Hematopoietic multipotent progenitor cell treated with erythropoietin and hydrocortisone succinate and interleukin-3 and kit ligand, for 15 days (in vitro differentiated cells): ENCODE measurements at regions not wholly inside any gene's neighbourhood (a gene's known extent, or its start where the extent isn't known, plus 50 kb on each side); places are given as distances from the start of the nearest gene placed in this dataset.

Experiments used
- DNase-seq: peaks from one replicate; pipeline ENCODE4 v3.0.0-alpha.2; 2015; ENCODE audit warnings: low spot score

DNA sequence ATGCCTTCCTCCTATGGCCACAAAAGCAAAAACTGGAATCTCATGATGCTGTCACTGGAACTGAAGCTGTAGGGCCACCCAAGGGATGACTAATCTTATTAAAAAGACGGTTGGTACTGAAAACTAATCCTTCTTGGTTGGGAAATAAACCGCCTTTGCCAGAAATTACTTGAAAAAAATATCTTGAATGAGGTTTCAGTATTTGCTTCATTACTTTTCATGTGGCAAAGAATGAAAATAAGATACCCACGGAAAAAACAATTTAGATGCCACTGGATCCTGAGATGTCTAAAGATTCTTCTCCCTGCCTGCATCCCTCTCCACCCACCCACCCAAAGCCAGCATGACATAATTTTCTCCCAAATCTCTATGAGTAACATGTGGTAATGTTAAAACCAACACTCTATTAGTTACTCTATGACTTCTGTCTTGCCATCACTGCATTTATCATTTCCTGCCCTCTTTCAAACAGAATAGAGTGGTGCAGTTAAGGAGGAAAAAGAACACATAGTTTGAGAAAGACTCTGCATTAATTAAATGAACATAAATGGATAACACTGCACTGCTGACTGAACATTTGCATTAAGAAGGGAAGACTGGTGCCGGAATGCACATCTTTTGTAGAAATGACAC is 111.8 kb upstream of the DPH6 start:
- DNase-seq: no peak

DNA sequence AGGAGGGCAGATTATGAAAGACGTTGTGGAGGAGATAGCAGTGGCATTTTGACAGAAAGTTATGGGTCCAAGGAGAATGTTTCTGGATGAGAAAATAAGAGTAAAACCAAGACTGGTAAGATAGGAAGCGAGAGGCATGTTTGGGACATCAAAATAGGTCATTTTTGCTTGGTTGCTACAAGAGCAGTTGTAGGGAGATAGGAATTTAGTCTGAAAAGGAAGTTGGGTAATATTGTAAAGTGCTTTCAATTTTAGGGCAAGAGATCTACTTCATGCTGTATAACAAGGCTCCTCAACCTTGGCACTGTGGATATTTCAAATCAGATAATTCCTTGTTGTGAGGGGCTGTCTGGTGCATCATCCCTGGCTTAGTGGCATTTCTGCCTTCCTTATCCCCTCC is 118.0 kb upstream of the DPH6 start:
- DNase-seq: no peak

DNA sequence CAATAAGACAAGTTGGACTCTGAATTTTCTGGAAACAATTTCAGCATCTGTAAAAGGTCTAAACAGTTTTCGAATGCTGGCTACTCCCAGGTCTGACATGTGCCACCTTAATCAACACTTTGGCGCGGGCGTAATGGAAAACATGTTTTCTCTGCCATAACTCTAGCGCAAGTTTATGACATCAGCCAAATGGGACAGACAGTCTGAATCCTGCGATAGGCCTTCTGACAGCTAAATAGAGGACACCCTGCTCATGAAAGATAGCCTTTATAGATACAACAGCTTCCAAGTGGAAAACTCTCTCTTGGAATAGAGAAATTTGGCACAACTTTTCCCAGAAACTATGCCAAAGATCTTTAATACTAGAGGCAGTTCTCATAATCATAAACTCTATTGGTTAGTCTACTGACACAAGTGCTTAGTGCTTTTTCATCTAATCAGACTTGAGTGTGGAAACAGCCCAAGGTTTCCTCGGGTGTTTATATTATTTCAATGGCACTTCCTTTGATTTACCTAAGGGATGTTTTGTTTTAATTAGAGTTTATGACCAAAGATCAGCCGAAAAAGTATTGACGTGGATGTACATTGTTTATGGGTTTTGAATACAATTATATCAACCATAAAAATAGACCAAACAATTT is 120.1 kb upstream of the DPH6 start:
- no peak for DNase-seq

DNA sequence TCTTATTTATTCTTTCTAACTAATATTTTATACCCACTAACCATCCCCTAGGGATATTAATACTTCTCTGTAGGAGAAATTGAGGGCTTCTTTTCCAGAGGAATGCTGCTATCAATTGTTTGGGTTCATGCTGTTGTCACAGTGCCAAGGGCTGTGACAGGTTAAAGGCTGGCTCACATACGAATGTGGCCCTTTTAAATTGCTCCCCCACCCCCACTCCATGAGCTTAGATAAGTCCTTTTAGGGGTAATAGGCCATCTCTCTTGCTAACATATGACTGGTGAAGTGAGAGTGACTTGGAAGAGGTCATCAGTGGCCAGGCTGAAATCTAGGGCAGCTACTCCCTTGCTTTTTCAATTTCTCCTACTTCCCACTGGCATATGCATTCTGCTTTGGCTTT is 121.9 kb upstream of the DPH6 start:
- peak; percentile 16 for DNase-seq

- DNase-seq: no peak
Measured at GRCh38 chr15:35669021-35669420, 123.1 kb upstream of the DPH6 start.

DNA sequence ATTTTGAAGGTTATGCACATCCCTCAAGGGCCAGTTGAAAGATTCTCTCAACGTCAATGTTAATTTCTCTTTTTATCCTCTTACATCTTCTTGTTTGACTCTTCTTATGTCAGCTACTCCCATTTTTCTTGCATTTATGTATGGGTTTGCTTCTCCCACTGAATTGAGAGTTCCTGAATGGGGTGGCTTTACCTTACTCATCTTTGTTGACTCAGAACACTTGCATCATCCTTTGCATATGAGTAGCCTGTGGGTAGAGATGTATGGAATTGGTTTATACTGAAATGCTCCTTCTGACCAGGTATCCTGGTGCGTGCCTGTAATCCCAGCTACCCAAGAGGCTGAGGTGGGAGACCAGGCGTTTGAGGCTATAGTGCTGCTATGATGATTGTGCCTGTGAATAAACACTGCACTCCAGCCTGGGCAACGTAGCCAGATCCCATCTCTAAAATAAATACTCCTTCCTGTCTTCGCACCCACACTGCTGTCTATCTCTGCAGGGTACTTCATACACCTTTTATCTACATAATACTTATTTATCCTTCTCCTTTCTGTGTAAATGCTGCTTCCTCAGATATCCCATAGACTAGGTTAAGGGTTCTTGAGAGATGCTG is 123.6 kb upstream of the DPH6 start:
- no peak for DNase-seq

DNA sequence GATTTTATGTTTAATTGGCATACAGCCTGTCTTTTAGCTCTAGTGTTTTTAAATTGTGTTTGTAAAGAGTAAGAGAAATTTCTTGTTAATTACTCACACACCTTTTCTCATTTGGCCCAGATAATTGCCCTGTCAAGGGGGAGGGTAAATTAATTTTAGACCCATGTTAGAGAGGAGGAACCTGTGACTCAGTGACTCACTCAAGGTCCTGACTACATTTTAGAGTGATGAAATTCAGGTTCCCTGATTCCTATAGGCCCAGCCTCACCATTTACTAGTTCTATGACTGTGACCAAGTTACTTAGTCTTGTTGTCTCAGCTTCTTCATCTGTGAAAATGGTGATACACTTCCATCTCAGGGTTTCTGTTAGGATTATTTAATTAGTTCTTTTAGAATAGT is 125.2 kb upstream of the DPH6 start:
- no peak for DNase-seq

DNA sequence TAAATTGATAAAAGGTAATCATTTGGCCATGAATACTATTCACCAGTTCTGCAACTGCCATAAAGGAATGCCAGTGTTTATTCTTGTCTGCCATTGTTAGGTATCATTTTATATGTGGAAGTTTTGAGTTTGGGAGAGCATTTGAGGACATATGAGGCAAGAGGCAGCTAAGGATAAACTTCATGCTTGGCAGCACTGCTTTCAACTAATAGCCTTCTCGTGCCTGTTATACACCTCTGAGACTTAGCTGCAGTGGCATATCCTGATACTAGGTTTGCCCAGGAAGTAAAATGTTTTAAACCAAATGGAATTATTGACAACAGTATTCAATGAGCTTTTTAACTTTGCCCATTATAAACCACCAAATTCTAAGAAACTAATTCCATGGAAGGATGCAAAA is 126.0 kb upstream of the DPH6 start:
- DNase-seq: no peak

DNA sequence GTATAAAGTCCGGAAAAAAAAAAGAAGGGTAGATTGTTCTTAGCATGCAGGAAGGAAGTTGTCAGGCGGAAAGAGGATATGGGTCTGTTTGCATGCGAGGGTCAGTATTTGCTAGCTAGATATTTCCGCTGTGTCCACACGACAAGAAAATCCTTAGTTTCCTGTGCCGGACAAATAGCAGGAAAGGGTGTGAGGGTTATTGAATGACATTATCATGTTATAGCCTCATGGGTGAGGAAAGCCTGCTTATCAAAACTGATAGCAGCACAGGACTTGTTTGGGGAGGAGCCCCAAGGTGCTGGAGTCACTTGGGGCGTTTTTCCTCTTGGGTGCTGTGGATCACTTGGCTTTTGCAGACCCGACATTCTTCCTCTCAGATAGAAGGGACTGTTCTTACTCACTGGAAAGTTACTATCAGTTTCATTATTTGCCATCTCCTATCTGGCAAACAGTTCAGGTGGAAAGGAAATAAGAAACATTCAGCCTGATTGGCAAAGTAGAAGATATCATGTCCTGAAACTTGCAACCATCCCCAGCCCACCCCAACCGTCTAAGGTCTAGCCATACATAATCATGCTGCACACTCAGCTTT is 127.2 kb upstream of the DPH6 start:
- DNase-seq: peak; percentile 37

GRCh38 chr15:35674873-35675781 is 129.2 kb upstream of the DPH6 start:
- peak; percentile 4 for DNase-seq

- no peak for DNase-seq
Measured at GRCh38 chr15:35678774-35679173, 132.8 kb upstream of the DPH6 start.

DNA sequence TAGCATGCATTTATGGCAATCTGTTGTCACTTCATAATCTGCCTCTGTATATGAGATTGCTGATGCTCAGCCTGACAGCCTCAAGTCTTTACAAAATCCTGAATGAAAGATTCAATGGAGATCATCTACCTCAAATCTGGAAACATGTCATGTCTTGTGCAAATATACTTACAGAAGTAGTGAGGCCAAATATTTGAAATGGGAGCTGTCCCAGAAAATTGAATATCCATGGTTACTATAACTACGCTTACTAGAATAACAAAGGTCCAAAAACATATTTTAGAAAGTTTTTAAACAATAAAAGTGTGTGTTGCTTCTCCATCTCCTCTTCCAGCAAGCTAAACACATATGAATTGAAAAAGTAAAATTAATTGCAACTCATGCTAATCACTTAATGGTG is 133.2 kb upstream of the DPH6 start:
- no peak for DNase-seq

- DNase-seq: no peak
Measured at GRCh38 chr15:35680951-35681350, 135.0 kb upstream of the DPH6 start.

GRCh38 chr15:35686347-35686746 is 140.4 kb upstream of the DPH6 start:
- DNase-seq: no peak

DNA sequence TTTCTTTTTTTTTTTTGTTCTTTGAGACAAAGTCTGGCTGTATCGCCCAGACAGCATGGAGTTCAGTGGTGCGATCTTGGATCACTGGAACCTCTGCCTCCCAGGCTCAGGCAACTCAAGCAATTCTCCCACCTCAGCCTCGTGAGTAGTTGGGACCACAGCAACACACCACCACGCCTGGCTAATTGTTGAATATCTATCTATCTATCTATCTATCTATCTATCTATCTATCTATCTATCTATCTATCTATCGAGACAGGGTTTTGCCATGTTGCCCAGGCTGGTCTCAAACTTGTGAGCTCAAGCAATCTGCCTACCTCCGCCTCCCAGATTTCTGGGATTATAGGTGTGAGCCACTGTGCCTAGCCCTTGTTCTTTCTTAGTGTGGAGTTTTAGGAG is 143.3 kb upstream of the DPH6 start:
- no peak for DNase-seq

- no peak for DNase-seq
Measured at GRCh38 chr15:35690089-35690488, 144.1 kb upstream of the DPH6 start.

- no peak for DNase-seq
Measured at GRCh38 chr15:35690698-35691116, 144.7 kb upstream of the DPH6 start.

GRCh38 chr15:35691173-35691761 is 145.3 kb upstream of the DPH6 start:
- no peak for DNase-seq

DNA sequence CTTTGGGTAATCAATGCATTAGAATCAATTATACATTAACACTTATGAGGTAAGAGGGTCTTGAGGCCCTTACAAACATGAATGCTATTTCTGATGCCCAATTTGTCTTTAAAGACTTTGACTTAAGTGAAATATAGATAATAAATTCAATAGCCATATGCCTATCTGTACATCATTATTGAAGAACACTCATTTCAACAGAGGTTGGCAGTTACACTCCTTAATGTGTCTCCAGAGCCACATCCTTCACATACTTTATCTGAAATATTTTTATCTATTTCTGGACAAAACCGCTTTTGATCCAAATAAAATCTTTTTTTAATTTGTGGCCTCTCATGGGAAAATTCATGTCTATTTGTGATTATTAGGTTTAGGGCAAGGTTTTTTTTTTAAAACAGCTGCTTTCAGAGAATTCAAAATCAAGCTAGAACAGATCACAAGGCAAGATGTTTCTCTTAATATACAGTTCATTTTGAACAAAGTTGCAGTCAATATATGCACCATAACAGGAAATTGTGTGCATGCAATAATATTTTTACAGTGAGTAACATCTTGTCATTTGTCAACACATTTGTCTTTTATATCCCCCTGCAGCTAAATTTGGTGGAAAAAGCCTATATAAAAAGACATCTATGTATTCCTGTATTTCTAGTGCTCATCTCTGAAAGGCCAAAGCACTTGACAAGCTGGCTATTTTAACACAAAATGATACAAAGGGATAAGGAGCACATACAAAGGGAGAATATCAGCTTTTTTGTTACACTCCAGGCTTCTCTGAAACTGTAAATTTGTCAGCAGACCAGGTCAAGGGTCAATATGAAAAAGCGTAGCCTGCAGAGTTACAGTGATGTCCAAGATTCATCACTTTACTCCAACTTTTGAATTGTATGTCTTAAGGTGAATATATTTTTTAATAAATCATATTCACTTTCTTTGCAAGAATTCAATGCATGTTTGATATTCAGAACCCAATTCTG is 146.2 kb upstream of the DPH6 start:
- no peak for DNase-seq

DNA sequence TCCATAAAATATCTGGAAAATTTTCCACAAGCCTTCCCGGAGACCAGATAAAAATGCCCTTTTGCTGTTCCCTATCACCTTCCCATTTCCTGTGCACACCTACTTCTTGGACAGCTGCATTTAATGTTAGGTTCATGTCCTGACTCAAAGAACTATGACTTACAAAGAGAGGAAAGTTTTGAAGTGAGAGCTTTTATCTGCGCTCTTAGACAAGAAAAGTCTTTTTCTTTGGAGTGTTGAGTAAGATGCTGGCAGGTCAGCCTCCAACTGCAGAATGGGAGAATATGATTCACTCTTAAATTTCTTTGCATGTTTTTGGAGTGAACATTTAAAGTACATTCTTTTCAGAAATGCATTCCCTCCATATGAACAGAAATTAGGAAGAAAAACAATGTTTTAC is 147.3 kb upstream of the DPH6 start:
- no peak for DNase-seq

- no peak for DNase-seq
Measured at GRCh38 chr15:35693886-35694285, 147.9 kb upstream of the DPH6 start.
